GM18873 (cell line): ENCODE measurements at regions not wholly inside any gene's neighbourhood (a gene's known extent, or its start where the extent isn't known, plus 50 kb on each side); places are given as distances from the start of the nearest gene placed in this dataset.

ENCODE experiments used
- ATAC-seq: cut with Tn5 transposase; IDR thresholded peaks from one replicate; pipeline ENCODE4 v1.9.1; 2021; ENCODE audit warnings: mild to moderate bottlenecking, moderate library complexity, moderate number of reproducible peaks; ENCODE audit not compliant: unreplicated experiment, low FRiP score

DNA sequence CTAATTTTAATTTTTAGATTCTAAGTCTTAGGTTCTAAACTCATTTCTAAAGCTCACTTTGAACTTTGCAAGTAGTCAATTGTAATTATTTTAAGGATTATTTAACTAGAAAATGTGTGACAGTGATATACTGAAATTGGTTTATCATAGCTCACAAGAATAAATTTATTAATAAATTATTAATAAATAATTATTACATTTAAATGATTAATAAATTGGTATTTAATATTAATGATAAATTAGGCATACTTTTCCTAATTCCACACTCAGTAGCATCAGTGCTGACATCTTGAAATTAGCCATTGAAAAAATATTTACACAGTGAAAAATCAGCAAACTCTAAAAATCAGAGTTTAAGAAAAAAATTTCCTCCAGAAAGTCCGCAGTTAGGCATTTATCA lies 433.7 kb downstream of the FIGN start:
- no peak for ATAC-seq

DNA sequence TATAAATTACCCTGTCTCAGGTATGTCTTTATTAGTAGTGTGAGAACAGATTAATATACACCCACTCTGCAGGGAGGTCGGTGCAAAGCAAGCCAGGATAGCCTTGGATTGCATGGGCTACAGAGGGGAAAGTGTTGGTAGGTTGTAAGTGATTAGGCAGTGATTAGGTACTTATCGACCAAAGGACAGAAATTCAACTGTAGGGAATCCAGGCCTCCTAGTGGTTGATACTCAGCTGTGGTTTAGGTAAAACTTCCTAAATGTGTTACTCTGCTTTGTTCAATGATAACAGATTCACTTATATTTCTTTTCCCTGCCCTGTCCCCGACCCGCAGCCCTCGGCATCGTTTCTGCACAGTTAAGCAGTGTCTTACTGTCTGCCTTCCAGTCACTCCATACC lies 444.0 kb downstream of the FIGN start:
- no peak for ATAC-seq

DNA sequence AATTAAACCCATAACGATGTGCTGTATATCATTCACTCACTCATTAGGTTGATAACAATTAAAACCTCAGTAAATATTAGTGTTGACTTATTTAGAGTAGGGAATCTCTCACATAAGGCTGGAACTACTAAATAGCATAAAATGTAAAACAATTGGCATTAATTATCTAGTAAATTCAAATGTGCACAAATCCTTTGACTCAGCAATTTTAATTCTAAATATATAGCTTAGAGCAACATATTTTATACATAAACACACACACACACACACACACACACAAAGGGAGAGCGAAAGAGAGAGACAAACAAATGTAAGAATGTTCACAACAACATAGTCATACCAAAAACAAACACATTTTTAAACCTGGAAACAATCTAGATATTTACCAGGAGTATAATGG lies 443.1 kb upstream of the KCNH7 start:
- no peak for ATAC-seq

DNA sequence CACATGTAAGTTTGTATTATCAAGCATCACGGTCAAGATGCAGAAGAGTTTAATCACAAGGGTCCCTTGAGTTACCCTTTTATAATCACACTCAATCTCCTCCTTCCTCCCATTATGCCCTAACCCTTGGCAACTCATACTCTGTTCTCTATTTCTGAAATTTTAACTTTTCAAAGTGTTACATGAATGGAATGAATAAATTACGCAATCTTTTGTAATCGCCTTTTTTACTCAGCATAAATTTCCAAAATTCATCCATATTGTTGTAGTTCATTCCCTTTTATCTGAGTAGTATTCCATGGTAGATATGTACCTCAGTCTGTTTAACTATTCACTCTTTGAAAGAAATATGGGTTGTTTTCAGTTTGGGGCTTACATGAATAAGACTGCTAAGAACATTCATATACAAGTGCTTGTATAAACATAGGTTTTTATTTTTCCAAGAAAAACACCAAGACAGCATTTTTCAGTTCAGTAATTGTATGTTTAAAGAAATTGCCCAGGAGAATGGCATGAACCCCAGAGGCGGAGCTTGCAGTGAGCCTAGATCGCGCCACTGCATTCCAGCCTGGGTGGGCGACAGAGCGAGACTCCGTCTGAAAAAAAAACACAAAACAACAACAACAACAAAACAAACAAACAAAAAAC lies 430.9 kb upstream of the KCNH7 start:
- ATAC-seq: no peak

DNA sequence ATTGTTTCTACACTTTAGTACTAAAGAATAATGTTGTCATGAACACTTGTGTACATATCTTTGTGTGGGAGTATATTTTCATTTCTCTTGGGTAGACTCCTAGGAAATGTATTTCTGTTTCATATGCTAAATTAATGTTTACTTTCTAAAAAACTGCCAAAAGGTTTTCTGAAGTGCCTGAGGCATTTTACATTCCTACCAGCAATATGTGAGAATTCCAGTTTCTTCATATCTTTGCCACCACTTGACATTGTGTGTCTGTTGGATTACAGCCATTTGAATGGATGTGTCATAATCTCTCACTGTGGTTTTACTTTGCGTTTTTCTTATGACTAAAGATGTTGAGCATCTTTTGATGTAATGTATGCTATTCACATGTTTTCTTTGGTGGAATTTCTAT lies 428.2 kb upstream of the KCNH7 start:
- ATAC-seq: no peak

DNA sequence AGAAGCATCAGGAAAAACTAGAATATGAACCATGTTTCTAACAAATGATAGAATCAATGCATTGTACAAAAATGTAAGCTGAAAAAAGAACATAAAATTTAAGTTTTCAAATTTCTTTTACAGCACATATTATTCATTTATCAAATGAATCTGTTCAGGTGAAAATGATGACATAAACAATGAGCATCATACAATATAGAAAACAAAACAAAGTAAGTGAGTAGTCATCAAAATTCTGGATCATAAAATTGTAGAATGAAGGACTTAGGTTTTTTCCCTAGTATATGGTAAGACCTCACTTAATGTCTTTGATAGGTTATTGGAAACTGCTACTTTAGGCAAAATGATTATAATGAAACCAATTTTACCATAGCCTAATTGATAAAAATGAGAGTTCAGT lies 427.0 kb upstream of the KCNH7 start:
- ATAC-seq: no peak

DNA sequence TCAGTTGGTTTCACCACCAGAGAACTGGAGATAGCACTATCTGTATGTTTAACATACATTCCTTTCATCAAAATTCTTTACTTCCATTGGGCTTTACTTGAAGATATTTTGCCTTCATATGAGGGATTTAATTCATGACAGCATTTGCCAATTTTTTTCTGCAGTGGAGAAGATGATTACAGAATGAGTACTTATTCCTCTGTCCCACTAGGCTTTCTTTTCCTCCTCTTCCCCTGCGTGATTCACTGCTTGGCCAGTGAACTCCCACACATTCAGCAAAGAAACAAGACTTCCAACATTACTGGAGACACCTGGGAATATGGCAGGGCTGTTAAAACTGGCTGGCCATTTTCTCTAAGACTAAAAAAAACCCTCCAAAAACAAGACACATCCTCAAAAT lies 425.8 kb upstream of the KCNH7 start:
- no peak for ATAC-seq

DNA sequence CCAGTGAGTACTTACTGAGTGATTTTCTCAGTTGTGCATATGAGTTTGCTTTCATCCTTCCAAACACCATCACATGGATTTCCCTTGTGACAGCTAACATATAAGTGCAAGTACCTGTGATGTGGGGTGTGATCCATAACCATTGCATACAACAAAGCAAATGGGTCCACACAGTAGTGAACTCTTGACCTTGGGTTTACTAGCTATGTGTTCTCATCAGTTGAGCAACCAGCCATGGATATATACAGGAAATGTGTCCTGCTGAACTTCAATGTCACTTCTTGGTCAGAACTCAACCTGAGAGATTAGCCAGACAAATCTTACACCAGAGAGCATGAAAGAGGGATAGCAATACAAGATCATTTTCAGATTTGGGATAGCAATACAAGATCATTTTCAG lies 420.9 kb upstream of the KCNH7 start:
- ATAC-seq: no peak

DNA sequence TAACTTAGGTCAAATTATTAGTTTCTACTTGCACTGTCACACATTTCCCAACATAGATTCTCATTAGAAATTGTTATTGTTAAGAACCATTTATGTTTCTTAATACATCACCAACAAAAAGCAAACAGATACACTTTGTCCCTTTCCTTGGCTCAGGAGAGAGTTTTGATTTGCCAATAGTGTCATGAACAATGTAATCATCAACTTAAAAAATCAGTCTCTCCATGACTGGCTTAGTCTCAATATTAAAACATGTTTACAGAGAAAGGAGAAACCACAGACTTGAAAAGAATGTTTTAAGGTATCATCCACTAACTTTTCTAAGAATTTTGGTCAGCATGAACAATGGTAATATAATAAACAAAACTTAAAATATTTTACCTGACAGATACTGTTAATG lies 416.5 kb upstream of the KCNH7 start:
- ATAC-seq: no peak

DNA sequence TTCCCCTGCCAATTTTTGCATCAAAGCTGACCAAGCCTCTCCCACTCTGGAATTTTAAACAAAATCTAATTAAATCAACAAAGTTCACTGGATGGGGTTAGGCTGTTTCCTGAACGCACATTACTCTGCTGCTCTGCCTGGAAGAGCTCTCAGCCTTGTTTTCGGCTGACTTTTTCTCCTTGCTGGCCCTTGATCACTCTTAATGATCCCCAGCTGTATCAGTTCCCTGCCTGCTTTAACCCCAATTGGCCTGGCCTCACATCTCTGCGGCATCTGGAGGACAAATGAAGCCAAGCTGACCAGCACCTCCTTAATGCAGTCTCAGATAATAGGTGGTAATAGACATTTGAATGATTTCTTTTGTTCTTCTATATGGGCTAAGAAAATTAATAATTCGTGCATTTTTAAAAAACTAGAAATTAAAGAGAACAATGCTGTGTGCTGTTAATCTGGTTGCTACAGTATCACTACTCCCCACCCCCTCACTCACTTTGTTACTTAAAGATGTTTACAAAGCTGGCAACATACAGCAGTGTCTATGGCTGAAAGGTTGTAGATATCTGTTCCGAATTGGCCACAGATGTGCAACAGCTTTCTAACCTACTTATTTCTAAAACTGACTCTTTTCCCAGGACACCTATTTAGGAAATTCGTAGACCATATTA lies 415.2 kb upstream of the KCNH7 start:
- no peak for ATAC-seq

DNA sequence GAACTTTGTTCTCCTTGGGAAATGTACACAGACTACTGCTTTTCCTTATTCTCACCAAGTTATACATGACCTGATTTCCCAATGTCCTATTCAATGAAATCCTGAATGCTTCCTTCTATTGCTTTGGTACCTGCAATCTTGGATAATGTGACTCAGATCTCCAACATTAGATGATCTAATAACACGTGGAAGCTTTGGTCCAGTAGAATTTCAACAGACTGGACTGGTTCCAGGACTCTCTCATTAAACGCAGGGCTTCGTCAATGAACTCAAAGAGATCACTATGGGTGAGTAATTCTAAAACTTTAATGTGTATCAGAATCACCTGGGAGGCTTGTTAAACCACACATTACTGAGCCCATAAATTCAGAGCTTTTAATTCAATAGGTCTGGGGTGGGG lies 413.6 kb upstream of the KCNH7 start:
- ATAC-seq: no peak

DNA sequence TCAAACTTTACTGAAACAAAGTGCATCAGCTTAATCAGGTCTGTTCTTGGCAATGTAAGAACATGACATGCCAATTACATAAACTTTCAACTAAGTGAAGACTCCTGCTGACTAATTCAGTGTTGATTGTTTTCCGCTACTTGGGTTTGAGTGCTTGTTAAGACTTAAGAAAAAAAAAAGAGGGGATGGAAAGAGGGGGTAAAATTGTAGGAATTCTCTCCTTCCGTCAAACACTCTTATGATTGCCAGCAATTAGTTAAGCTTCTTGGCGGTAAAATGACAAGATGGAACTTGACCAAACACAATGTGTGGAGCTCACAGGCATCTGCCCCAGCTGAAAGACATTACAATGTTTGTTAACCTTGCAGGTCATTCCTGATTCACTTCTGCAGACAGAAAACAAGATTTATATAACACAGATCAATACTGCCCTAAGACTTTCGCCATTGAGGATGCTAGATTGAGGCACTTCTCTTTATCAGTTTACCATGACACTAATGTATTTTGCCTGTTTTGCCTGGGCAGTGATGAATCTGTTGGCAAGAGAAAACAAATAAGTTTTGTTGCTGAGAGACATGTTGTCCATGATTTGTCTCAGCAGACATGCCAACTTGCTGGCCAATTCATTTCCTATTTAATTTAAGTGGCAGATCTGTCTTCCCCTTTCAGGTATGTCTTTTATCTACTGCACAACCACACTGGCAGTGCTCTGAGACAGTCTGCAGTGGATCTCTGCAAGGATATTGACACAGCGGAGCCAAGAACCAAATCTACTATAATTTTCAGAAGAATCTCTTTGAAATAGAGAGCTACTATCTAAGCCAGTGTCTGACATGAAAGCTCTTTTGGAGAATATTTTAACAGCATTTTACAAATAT lies 410.0 kb upstream of the KCNH7 start:
- no peak for ATAC-seq

DNA sequence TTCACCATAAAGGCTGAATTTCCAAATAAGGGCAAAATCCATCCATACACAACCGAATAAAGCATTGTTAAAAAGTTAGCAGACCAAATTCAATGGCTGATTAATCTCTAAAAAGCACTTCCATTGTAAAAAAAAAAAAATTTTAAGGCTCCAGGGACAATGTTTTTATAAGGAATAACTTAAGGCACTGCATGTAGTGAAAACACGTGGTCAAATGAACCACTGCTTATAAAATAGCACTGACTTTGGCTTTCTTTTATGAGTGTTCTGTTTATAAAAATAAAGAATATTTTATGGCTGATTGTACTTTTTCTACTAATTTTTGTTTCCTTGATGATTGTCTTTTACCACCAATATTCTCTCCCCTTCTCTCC lies 409.3 kb upstream of the KCNH7 start:
- no peak for ATAC-seq

DNA sequence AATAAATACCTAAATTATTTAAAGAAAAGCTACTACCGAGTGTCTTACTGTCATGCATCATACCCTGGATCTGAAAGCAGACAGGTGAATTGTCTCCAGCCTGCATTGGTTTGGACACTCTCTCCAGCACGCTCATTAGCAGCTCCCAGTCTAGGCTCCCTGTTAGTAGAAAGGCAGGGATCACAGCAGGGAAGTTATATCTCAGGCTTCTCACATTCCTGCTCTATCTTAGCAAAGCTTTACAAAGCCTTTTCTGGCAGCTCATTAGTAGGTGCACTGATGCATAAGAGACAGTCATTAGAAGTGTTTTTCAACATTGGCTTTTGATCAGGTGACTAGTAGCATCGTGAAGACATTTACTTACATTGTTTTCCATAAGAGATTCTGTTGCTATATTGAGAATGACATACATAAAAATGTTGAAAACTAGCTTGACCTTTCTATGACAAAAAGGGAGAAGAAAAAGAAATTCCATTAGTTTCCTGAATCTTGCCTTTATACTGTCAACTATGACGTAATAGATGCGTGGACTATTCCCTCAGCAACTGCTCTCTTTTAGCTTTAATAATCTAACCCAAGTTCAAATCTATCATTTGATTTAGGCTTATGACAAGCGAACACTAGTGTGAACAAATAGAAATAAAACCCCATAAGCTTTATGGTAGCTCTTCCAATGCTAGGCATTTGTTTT lies 408.7 kb upstream of the KCNH7 start:
- ATAC-seq: no peak

DNA sequence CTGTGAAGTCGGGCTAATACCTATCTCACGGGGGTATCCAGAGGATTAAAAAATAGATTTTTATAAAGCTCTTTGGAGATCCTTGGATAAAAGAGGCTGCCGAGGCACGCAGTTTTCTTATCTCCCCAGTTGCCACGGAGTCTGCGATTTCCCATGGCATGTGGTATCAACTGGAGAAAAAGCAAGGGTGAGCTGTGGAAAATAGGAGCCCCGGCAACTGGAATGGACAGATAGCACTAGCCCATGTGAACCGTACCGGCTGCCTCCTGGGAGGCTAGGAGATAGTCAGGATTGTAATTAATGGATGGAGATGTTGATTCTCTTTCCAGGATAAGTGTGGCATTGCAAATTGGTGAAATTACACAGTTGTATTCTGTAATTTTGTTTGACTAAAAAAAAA lies 407.6 kb upstream of the KCNH7 start:
- ATAC-seq: no peak

DNA sequence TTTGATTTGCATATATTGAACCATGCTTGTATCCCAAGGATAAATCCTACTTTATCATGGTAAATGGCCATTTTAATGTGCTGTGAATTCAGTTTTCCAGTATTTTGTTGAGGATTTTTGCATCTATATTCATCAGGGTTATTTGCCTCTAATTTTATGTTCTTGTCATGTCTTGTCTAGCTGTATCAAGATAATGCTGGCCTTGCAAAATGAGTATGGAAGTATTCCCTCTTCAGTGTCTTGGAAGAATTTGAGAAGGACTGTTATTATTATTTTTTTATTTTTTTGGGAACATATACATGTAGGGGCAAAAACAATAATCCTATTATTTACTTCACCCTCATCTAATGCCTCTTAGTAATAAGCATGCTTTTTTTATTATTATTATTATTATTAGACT lies 398.0 kb upstream of the KCNH7 start:
- no peak for ATAC-seq

DNA sequence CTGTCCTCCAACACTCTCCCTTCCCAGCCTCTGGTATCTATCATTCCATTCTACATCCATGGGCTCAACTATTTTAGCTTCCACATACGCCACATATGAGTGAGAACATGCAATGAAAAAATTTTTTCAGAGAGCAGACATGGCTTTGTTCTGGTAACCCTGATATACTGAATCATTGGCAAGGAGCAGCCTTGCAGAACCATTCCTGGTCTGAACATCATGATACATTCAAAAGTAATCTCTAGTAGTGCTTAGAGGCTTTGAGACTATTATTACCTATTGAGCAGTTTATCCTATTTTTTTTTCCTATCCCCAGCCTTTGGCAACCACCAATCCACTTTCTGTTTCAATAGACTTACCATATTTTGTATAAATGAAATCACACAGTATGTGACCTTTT lies 393.1 kb upstream of the KCNH7 start:
- no peak for ATAC-seq

DNA sequence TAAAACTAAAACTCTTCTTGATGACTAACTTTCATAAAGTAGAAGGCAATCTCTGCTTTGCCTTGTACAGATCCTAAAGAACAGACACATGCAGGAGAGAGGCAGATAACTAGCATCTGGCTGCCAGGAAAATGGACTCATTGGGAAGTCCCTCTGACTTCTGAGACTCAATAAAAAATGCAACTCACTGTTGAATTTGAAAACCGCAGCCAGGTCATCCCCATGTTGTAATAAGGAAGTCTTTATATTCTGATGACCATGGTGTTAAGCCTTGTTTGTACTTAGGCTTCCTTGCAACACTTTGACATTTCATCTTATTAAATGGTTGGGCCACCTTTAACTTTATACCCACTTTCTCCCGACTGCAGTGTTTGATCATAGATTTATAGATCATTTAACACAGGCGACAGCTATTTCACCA lies 375.1 kb upstream of the KCNH7 start:
- no peak for ATAC-seq

DNA sequence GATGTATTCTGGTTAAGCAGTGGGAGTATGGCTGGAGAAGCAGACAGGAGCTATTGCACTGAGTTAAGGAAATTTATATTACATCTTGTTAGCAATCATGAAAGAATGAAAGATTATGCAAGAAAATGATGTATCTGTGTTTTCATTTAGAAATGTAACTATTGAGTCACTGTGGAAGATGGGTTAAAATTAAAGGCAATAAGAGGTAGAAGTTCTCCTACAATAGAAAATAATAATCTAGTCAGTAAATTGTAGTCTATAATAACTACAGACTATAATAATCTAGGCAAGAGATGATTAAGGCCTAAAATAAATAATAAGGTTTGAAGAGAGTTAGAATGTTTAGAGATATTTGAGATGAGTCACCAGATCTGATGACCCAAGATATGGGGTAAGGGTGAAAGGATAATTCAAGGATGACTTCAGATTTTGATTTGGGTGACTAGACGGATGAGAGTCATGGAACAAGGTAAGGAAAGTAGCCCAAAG lies 371.9 kb upstream of the KCNH7 start:
- ATAC-seq: no peak

DNA sequence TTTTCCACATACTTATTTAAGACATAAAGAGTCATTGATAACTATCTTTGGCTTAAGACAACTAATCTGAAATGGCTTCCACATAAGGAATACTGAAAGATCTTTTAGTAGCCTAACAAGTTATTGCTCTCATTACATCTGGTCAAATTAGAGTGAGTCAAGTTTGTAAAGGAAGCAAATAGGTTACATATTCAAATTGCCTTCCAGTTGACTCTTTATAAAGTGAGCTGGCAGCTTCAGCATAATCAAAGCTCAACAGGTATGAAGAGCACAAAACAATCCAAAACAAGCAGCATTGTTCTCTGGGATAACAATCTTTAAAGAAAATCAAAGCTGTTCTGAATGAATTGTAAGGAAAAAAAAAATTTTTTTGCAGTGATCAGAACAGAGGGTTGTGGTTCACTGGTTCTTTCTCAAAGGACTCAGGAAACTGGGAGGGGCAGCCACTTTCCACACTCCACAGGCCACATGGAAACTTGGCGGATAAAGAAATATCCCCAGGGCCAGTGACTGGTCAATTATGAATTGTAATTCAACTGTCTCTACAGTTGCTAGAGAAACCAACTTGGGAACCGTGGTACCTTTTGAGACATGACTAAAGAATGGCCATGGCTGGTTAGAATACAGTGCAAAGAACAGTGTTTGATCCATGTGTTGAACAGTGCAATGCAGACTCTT lies 369.3 kb upstream of the KCNH7 start:
- ATAC-seq: no peak
